ENCODE measurements at regions not wholly inside any gene's neighbourhood (a gene's known extent, or its start where the extent isn't known, plus 50 kb on each side); places are given as distances from the start of the nearest gene placed in this dataset.

DNA sequence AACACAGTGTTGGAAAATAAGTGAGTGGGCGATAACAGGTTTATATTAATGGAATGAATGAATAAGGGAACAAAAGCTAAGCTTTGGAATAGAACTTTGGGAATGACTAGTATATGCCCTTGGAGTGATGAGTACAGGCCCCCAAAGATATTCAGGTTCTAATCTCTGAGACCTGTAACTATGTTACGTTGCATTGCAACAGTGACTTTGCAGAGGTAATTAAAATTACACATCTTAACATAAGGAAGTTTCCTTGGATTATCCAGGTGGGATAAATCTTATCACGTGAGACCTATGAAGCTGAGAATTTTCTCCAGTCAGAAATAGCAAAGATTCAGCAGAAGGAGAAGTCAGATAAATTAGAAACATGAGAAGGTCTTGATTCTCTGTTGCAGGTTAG is 661.5 kb upstream of the LINC00305 start:
- H3K4me3 Mint-ChIP-seq, result no peak overlapping the region

DNA sequence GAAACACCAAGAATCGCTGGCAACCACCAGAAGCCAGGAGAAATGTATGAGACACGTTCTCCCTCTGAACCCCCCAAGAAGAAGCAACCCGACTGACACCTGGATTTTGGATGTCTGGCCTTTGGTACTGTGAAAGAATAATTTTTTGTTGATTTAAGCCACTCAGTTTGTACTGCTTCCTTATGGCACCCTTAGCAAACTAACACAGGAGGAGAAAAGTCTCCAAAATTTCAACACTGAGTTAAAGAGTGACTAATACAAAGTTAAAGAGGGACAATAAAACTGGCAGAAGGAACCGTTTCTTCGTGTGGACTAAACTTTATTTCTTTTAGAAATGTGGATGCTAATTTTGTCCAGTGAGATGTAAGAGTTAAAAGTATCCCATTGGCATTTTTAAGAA is 660.9 kb upstream of the LINC00305 start:
- no peaks in the 10 kb centered on the region for H3K27me3 Mint-ChIP-seq
- ATAC-seq (replicated peaks; ENCODE audit: extremely low read depth, poor library complexity, severe bottlenecking) (no peak), DNase-seq (ENCODE audit: low spot score in 2 of 2) (no peak)
- H3K4me1 Mint-ChIP-seq, result no peaks in the 10 kb centered on the region
- H3K36me3 Mint-ChIP-seq (ENCODE audit: insufficient read depth), result peaks cover 2% of the 10 kb centered on the region
- no peak overlapping the region for H3K27ac Mint-ChIP-seq (ENCODE audit: low read depth)
- H3K4me3 Mint-ChIP-seq, result no peak overlapping the region
- H3K9me3 Mint-ChIP-seq, result peaks cover 38% of the 10 kb centered on the region

More for the DNA sequence above, 661.5 kb upstream of the LINC00305 start:
- no peaks in the 10 kb centered on the region for H3K27me3 Mint-ChIP-seq
- H3K36me3 Mint-ChIP-seq (ENCODE audit: insufficient read depth), result peaks cover 2% of the 10 kb centered on the region
- DNase-seq (ENCODE audit: low spot score in 2 of 2) (no peak), ATAC-seq (replicated peaks; ENCODE audit: extremely low read depth, poor library complexity, severe bottlenecking) (no peak)
- H3K9me3 Mint-ChIP-seq, result peaks cover 36% of the 10 kb centered on the region
- no peaks in the 10 kb centered on the region for H3K4me1 Mint-ChIP-seq
- H3K27ac Mint-ChIP-seq (ENCODE audit: low read depth), result no peak overlapping the region

DNA sequence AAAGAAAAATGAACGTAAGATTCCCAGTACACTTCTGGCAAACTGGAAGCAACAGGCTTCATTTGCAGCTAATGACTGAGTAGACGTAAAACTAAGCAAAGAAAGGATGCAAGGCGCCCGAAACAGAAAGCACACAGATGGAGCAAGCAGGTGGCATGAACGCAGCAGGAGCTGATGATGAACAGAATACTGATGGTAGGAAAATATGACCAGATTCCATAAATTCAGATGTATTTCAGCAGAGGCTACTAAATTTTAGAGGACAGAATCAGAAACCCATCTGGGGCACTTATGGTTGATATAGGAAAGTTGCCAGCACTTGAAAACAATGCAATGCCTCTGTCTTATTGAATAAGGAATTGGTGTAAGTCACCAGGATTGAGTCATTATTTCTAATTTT is 658.7 kb upstream of the LINC00305 start:
- no peaks in the 10 kb centered on the region for H3K4me1 Mint-ChIP-seq
- no peak overlapping the region for H3K27ac Mint-ChIP-seq (ENCODE audit: low read depth)
- ATAC-seq (replicated peaks; ENCODE audit: extremely low read depth, poor library complexity, severe bottlenecking), result no peak
- no peak for DNase-seq (ENCODE audit: low spot score in 2 of 2)
- no peaks in the 10 kb centered on the region for H3K27me3 Mint-ChIP-seq
- peaks cover 2% of the 10 kb centered on the region for H3K36me3 Mint-ChIP-seq (ENCODE audit: insufficient read depth)
- peaks cover 27% of the 10 kb centered on the region for H3K9me3 Mint-ChIP-seq
- no peak overlapping the region for H3K4me3 Mint-ChIP-seq

DNA sequence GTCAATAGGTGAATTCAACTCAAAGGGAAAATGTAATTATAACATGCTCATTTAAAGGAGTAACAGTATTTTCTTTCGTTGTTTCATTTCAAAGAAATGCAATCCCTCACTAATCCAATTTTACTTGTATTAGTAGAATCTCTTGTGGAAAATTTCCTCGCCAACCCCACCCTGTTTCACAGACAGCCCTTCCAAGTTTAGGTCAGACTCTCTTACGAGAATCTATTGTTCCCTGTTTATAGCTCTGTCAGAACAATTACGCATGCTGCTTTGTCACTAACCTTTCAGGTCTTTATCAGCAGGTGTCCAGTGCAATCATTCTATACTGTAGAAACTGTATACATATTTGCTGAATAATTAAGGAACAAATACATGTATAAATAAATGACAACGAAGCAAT is 657.8 kb upstream of the LINC00305 start:
- H3K27me3 Mint-ChIP-seq, result no peaks in the 10 kb centered on the region
- H3K9me3 Mint-ChIP-seq, result peaks cover 22% of the 10 kb centered on the region
- no peak overlapping the region for H3K27ac Mint-ChIP-seq (ENCODE audit: low read depth)
- DNase-seq (ENCODE audit: low spot score in 2 of 2), result no peak
- H3K36me3 Mint-ChIP-seq (ENCODE audit: insufficient read depth), result peaks cover 2% of the 10 kb centered on the region
- no peak overlapping the region for H3K4me3 Mint-ChIP-seq
- no peaks in the 10 kb centered on the region for H3K4me1 Mint-ChIP-seq
- no peak for ATAC-seq (replicated peaks; ENCODE audit: extremely low read depth, poor library complexity, severe bottlenecking)

DNA sequence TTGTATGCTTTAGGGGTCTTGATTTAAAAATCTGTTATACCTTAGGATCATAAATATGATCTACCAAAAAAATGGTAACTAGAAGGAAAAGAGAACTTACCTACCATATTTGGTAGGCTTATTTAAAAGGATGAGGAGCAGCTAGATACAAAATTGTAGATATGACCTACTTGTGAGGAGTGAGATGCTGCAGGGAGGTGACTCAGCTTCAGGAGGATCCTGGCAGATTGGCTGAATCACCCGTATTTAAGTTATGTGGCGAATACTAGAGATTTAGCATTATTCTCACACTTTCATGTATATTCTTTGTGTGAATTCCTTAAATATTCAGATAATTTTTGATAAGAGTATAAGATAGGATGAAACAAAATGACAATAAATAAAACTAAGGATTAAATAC is 657.3 kb upstream of the LINC00305 start:
- ATAC-seq (replicated peaks; ENCODE audit: extremely low read depth, poor library complexity, severe bottlenecking) (no peak), DNase-seq (ENCODE audit: low spot score in 2 of 2) (no peak)
- Mint-ChIP-seq H3K4me3 (no peak overlapping the region), H3K36me3 (ENCODE audit: insufficient read depth) (peaks cover 2% of the 10 kb centered on the region), H3K4me1 (no peaks in the 10 kb centered on the region), H3K27me3 (no peaks in the 10 kb centered on the region), H3K9me3 (peaks cover 20% of the 10 kb centered on the region), H3K27ac (ENCODE audit: low read depth) (no peak overlapping the region)

DNA sequence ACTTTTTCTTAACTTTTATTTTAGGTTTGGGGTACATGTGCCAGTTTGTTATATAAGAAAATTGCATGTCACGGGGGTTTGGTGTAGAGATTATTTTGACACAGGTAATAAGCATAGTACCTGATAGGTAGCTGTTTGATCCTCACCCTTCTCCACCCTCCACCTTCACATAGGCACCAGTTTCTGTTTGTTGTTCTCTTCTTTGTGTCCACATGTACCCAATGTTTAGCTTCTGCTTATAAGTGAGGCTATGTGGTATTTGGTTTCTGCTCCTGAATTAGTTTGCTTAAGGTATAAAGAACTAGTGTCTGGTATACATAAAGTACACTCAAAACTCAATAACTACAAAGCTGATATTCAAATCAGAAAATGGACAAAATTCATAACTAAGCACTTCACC is 654.6 kb upstream of the LINC00305 start:
- peaks cover 11% of the 10 kb centered on the region for H3K9me3 Mint-ChIP-seq
- no peak overlapping the region for H3K27ac Mint-ChIP-seq (ENCODE audit: low read depth)
- DNase-seq (ENCODE audit: low spot score in 2 of 2), result no peak
- no peaks in the 10 kb centered on the region for H3K36me3 Mint-ChIP-seq (ENCODE audit: insufficient read depth)
- no peaks in the 10 kb centered on the region for H3K4me1 Mint-ChIP-seq
- H3K27me3 Mint-ChIP-seq, result no peaks in the 10 kb centered on the region
- H3K4me3 Mint-ChIP-seq, result no peak overlapping the region
- no peak for ATAC-seq (replicated peaks; ENCODE audit: extremely low read depth, poor library complexity, severe bottlenecking)

DNA sequence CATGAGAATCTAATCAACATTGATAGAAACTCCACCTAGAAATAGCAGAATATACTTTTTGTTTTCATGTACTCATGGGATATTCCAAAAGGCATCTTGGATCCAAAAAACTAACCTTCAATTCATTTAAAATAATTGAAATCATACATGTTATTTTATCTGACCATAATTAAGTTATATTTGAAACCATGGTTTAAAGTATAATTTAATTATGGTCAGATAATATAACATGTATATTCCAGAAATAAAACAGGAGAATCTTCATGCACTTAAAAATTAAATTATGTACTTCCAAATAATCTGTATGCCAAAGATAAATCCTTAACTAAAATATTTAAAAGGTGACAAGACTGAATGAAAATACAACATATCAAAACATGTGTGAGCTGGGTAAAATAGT is 651.3 kb upstream of the LINC00305 start:
- no peak for ATAC-seq (replicated peaks; ENCODE audit: extremely low read depth, poor library complexity, severe bottlenecking)
- Mint-ChIP-seq H3K27ac (ENCODE audit: low read depth) (no peak overlapping the region), H3K36me3 (ENCODE audit: insufficient read depth) (no peaks in the 10 kb centered on the region), H3K9me3 (peaks cover 7% of the 10 kb centered on the region), H3K4me1 (no peaks in the 10 kb centered on the region), H3K4me3 (no peak overlapping the region), H3K27me3 (no peaks in the 10 kb centered on the region)
- DNase-seq (ENCODE audit: low spot score in 2 of 2), result no peak

DNA sequence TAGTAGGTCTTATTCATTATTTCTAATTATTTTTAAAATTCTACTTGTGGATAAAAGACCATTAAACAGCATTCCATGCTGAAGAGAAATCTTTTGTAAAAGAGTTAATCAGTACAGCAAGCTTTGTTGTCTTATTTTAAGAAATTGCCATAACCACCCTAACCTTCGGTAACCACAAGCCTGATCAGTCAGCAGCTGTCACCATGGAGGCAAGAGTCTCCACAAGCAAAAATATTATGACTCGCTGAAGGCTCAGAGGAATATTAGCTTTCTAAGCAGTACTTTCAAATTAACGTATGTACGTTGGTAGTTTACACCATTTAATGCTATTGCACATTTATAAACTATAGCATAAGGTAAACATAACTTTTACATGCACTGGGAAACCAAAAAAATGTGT is 650.5 kb upstream of the LINC00305 start:
- ATAC-seq (replicated peaks; ENCODE audit: extremely low read depth, poor library complexity, severe bottlenecking) (no peak), DNase-seq (ENCODE audit: low spot score in 2 of 2) (no peak)
- H3K27ac Mint-ChIP-seq (ENCODE audit: low read depth), result no peak overlapping the region
- no peaks in the 10 kb centered on the region for H3K36me3 Mint-ChIP-seq (ENCODE audit: insufficient read depth)
- H3K4me3 Mint-ChIP-seq, result no peak overlapping the region
- H3K27me3 Mint-ChIP-seq, result no peaks in the 10 kb centered on the region
- no peaks in the 10 kb centered on the region for H3K4me1 Mint-ChIP-seq
- peaks cover 6% of the 10 kb centered on the region for H3K9me3 Mint-ChIP-seq

DNA sequence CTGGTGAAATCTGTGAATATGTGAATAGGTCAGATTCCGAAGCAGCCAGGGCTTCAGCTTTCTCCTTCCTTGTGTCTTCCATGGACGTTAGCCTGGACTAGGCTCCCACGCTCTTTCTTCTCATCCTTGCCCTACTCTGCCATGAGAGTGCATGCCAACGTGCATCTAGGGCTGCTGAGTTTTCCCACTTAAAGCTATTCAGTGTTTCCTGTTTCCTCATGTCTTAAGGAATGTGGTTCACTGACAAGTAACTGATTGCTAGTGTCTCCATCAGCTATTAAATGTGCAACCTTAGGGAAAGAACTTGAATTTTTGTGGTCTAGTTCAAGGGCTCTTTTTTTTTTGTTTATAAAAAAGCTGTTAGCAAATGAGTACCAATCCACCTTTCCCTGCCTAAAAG is 642.3 kb upstream of the LINC00305 start:
- DNase-seq (ENCODE audit: low spot score in 2 of 2) (no peak), ATAC-seq (replicated peaks; ENCODE audit: extremely low read depth, poor library complexity, severe bottlenecking) (no peak)

DNA sequence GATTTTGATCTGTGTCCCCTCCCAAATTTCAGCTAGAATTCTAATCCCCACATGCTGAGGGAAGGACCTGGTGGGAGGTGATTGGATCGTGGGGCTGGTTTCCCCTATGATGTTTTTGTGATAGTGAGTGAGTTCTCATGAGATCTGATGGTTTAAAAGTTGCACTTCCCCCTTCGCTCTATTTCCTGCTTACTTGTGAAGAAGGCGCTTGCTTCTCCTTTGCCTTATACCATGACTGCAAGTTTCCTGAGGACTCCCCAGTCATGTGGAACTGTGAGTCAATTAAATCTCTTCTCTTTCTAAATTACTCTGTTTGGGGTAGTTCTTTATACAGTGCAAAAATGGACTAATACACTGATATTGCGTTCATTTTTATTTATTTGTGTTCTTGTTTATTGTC is 636.8 kb upstream of the LINC00305 start:
- no peaks in the 10 kb centered on the region for H3K27me3 Mint-ChIP-seq
- no peak overlapping the region for H3K27ac Mint-ChIP-seq (ENCODE audit: low read depth)
- peaks cover 16% of the 10 kb centered on the region for H3K9me3 Mint-ChIP-seq
- no peaks in the 10 kb centered on the region for H3K4me1 Mint-ChIP-seq
- no peak for ATAC-seq (replicated peaks; ENCODE audit: extremely low read depth, poor library complexity, severe bottlenecking)
- H3K4me3 Mint-ChIP-seq, result no peak overlapping the region
- no peak for DNase-seq (ENCODE audit: low spot score in 2 of 2)
- no peaks in the 10 kb centered on the region for H3K36me3 Mint-ChIP-seq (ENCODE audit: insufficient read depth)

More for the DNA sequence above, 642.3 kb upstream of the LINC00305 start:
- Mint-ChIP-seq H3K9me3 (peaks cover 6% of the 10 kb centered on the region), H3K27me3 (no peaks in the 10 kb centered on the region), H3K27ac (ENCODE audit: low read depth) (no peak overlapping the region), H3K4me3 (no peak overlapping the region), H3K4me1 (no peaks in the 10 kb centered on the region), H3K36me3 (ENCODE audit: insufficient read depth) (no peaks in the 10 kb centered on the region)

DNA sequence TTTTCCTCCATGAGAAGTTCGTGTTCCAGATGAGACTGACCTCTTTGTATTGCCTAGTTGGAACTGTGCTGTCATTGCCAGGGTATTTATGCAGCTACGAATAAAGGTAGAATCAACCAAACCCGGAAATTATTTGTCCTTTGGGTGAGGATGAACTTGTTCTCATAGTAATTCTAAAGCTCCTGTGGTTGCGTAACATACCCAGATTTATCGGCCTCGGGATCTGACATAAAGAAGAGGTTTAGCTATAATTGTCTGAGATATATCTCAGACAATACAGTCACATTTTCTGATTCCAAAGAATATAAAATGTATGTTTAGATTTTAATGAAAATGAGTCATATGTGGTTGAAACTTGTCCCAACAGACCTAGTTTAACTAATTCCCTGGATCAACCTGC is 628.7 kb upstream of the LINC00305 start:
- no peaks in the 10 kb centered on the region for H3K4me1 Mint-ChIP-seq
- H3K4me3 Mint-ChIP-seq, result no peak overlapping the region
- DNase-seq (ENCODE audit: low spot score in 2 of 2), result no peak
- H3K36me3 Mint-ChIP-seq (ENCODE audit: insufficient read depth), result no peaks in the 10 kb centered on the region
- H3K27me3 Mint-ChIP-seq, result no peaks in the 10 kb centered on the region
- no peak for ATAC-seq (replicated peaks; ENCODE audit: extremely low read depth, poor library complexity, severe bottlenecking)
- peaks cover 9% of the 10 kb centered on the region for H3K9me3 Mint-ChIP-seq
- H3K27ac Mint-ChIP-seq (ENCODE audit: low read depth), result no peak overlapping the region

DNA sequence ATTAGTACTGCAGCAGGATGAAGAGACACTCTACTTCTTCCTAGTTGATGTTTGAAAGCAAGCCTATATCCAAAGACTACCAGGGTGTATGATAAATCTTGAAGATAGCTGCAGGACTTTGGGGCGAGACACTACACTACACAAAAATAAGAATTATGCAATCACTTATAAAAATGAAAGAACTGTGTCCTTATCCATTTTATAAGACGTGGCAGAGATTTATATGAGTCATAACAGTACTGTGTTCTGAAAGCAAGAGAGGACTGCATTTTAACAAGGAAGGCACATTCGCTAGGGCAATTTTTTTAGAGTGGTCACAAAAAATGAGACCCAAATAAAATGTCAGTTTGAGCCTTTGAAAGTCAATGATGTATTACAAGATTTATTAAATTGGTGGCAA is 617.0 kb upstream of the LINC00305 start:
- H3K4me3 Mint-ChIP-seq, result no peak overlapping the region
- H3K27ac Mint-ChIP-seq (ENCODE audit: low read depth), result no peak overlapping the region
- DNase-seq (ENCODE audit: low spot score in 2 of 2), result no peak
- ATAC-seq (replicated peaks; ENCODE audit: extremely low read depth, poor library complexity, severe bottlenecking), result no peak
- H3K27me3 Mint-ChIP-seq, result no peaks in the 10 kb centered on the region
- no peaks in the 10 kb centered on the region for H3K4me1 Mint-ChIP-seq
- H3K36me3 Mint-ChIP-seq (ENCODE audit: insufficient read depth), result no peaks in the 10 kb centered on the region
- peaks cover 15% of the 10 kb centered on the region for H3K9me3 Mint-ChIP-seq

DNA sequence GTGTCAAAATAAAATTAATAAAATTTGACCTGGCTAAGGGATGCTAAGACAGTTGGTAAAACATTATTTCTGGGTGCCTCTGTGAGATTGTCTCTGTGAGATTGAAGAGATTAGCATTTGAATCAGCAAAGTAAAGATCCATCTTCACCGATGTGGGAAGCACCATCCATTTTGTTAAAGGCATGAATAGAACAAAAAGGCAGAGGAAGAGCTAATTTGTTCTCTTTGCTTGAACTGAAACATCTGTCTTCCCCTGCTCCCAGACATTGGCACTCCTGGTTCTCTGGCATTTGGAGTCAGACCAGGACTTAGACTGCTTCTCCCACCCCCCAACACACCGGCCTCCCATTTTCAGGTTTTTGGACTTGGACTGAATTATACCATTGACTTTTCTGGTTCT is 603.8 kb upstream of the LINC00305 start:
- Mint-ChIP-seq H3K27me3 (no peaks in the 10 kb centered on the region), H3K9me3 (peaks cover 20% of the 10 kb centered on the region), H3K27ac (ENCODE audit: low read depth) (no peak overlapping the region), H3K4me1 (no peaks in the 10 kb centered on the region), H3K36me3 (ENCODE audit: insufficient read depth) (no peaks in the 10 kb centered on the region), H3K4me3 (no peak overlapping the region)
- ATAC-seq (replicated peaks; ENCODE audit: extremely low read depth, poor library complexity, severe bottlenecking) (no peak), DNase-seq (ENCODE audit: low spot score in 2 of 2) (no peak)

DNA sequence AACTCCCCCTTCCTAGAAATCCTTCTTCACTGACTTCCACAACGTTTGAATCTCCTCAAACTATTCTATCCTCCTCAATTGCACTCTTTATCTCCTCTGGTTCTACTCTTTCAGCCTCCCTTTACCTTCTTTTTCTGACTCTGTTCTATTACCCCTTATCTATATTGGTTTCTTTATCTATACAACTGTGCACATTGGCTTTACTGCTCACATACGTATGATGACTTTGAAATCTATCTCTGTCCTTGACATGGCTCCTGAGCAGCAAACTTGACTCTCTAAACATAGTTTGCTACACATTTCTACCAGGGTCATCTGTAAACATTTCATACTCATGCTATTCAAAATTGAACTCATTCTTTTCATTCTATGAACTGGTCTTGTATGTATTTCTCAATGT is 601.0 kb upstream of the LINC00305 start:
- Mint-ChIP-seq H3K27me3 (no peaks in the 10 kb centered on the region), H3K27ac (ENCODE audit: low read depth) (no peak overlapping the region), H3K36me3 (ENCODE audit: insufficient read depth) (no peaks in the 10 kb centered on the region), H3K4me3 (no peak overlapping the region), H3K4me1 (no peaks in the 10 kb centered on the region), H3K9me3 (peaks cover 23% of the 10 kb centered on the region)
- ATAC-seq (replicated peaks; ENCODE audit: extremely low read depth, poor library complexity, severe bottlenecking), result no peak
- no peak for DNase-seq (ENCODE audit: low spot score in 2 of 2)
